Naive B cell (primary cell): ENCODE measurements at regions not wholly inside any gene's neighbourhood (a gene's known extent, or its start where the extent isn't known, plus 50 kb on each side); places are given as distances from the start of the nearest gene placed in this dataset.

ENCODE experiments used
- ATAC-seq, 2 donors: fragments of 150-1000 bp; cut with Tn5 transposase; 2 replicates each; pipeline ENCODE4 v1.10.0; 2021; ENCODE audit warnings: low read depth in 2 of 2, mild to moderate bottlenecking in 2 of 2, moderate library complexity in 2 of 2
- DNase-seq: peaks from one replicate; pipeline ENCODE4 v3.0.0; 2022
- H3K27ac Mint-ChIP-seq, 6 donors: one replicate each; pipeline ENCODE4 v1.8.0; 2020 to 2022; ENCODE audit warnings: mild to moderate bottlenecking in 6 of 6, mixed read lengths in 6 of 6, moderate library complexity in 5 of 6, inconsistent platforms in 2 of 6
- H3K27me3 Mint-ChIP-seq, 3 donors: one replicate each; pipeline ENCODE4 v1.8.0; 2021 to 2022; ENCODE audit warnings: mixed read lengths in 3 of 3, mild to moderate bottlenecking in 1 of 3
- H3K36me3 Mint-ChIP-seq, 2 donors: one replicate each; pipeline ENCODE4 v1.8.0; 2020 to 2022; ENCODE audit warnings: mixed read lengths in 2 of 2, inconsistent platforms in 1 of 2, mild to moderate bottlenecking in 1 of 2
- H3K4me1 Mint-ChIP-seq, 3 donors: one replicate each; pipeline ENCODE4 v1.8.0; 2020 to 2022; ENCODE audit warnings: mixed read lengths in 3 of 3, inconsistent platforms in 1 of 3, mild to moderate bottlenecking in 1 of 3, moderate library complexity in 1 of 3
- H3K4me3 Mint-ChIP-seq, 8 donors: one replicate each; pipeline ENCODE4 v1.8.0; 2020 to 2022; ENCODE audit warnings: mild to moderate bottlenecking in 8 of 8, mixed read lengths in 8 of 8, moderate library complexity in 8 of 8, inconsistent platforms in 2 of 8
- H3K9me3 Mint-ChIP-seq, 7 donors: one replicate each; pipeline ENCODE4 v1.8.0; 2020 to 2022; ENCODE audit warnings: mixed read lengths in 7 of 7, mild to moderate bottlenecking in 5 of 7, inconsistent platforms in 2 of 7, moderate library complexity in 1 of 7

DNA sequence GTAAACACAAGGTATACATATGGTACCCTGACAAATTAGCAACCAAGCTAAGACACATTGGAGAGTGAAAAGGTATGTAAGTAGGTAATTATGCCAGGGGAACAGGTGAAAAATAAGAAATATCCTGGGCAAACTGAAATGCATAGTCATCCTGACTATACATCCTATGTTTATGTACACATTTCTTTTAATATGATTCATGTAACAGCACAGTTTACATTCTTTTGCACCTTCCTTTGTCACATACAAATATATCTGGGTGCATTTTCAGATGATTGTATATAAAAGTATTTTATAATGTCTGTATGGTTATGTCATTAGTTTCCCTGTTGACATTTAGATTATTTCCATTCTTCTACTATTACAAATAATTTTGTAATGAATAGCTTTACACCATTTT lies 1146.9 kb downstream of the EFNA5 start:
- Mint-ChIP-seq H3K27me3 (no peaks in the 10 kb centered on the region), H3K36me3 (no peaks in the 10 kb centered on the region), H3K4me1 (no peaks in the 10 kb centered on the region), H3K27ac (no peak overlapping the region), H3K4me3 (no peak overlapping the region), H3K9me3 (peaks cover 0 to 9% (median 0%) of the 10 kb centered on the region in 7 donors)
- ATAC-seq, result no peak
- DNase-seq, result no peak

DNA sequence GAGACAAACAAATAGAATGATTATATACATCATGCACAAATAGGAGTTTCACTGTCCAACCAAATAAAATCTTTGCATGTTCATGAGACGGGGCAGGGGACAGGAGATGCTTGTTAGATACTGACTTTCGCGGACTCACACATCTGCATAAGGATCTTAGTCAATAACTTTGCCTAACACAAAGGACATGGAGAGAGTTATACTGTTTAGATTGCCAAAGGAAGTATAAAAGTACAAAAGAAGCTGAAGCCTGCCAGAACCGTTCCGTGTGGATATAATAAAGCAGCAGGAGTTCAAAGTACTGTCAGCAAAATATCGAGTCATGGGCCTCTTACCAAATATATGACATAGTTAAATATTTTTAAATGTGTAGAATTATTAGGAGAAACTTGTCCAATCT lies 1148.4 kb downstream of the EFNA5 start:
- H3K4me1 Mint-ChIP-seq, result no peaks in the 10 kb centered on the region
- no peaks in the 10 kb centered on the region for H3K36me3 Mint-ChIP-seq
- DNase-seq, result no peak
- H3K27ac Mint-ChIP-seq, result no peak overlapping the region
- ATAC-seq, result no peak
- H3K27me3 Mint-ChIP-seq, result no peaks in the 10 kb centered on the region
- H3K9me3 Mint-ChIP-seq, result peaks cover 0 to 5% (median 0%) of the 10 kb centered on the region in 7 donors
- H3K4me3 Mint-ChIP-seq, result no peak overlapping the region

DNA sequence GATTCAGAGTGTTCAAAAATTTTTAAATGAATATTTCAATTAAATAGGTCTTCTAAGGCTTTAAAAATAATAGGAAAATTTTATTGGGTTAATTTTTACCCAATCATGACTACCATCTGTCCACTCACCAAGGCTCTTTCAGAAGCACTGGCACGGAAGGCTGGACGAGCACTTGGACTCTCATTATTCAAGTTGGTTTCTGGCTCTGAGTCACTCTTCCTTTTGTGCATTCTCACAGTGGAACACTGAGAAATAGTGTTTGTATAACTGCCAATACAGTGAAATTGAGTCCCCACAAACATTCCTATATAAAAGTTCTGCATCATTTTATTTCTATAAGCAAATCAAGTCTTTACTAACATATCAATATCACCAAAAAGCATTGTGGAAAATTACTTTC lies 1149.0 kb downstream of the EFNA5 start:
- Mint-ChIP-seq H3K36me3 (no peaks in the 10 kb centered on the region), H3K27ac (no peak overlapping the region), H3K4me1 (no peaks in the 10 kb centered on the region), H3K9me3 (peaks cover 0 to 5% (median 2%) of the 10 kb centered on the region in 7 donors), H3K27me3 (no peaks in the 10 kb centered on the region), H3K4me3 (no peak overlapping the region)
- ATAC-seq (no peak), DNase-seq (no peak)

DNA sequence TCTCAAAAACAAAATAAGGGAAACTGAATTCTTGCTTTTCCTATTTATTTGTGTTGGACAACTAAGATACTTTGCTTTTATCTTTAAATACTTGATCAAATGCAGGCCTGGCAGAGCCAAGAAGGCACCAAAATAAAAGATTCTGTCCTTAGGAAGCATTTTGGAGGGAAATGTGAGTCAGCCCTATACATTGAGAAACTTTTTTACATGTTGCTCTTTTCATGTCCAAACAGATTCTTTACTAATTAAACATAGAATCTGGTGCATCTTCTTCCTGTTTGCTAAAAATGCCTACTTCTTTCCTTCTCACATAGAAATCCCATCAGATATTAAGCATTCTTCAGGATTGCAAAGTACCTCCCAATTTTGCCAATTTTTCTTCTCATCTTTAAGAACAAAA lies 1160.4 kb downstream of the EFNA5 start:
- Mint-ChIP-seq H3K9me3 (peaks cover 0 to 4% (median 0%) of the 10 kb centered on the region in 7 donors), H3K4me1 (no peaks in the 10 kb centered on the region), H3K36me3 (no peaks in the 10 kb centered on the region), H3K27me3 (no peaks in the 10 kb centered on the region), H3K4me3 (no peak overlapping the region), H3K27ac (no peak overlapping the region)
- ATAC-seq, result no peak
- no peak for DNase-seq

- H3K27ac Mint-ChIP-seq, result no peak overlapping the region
- ATAC-seq (no peak), DNase-seq (no peak)
- H3K27me3 Mint-ChIP-seq, result no peaks in the 10 kb centered on the region
- no peaks in the 10 kb centered on the region for H3K4me1 Mint-ChIP-seq
- no peaks in the 10 kb centered on the region for H3K36me3 Mint-ChIP-seq
- H3K9me3 Mint-ChIP-seq, result peaks cover 0 to 4% (median 0%) of the 10 kb centered on the region in 7 donors
- H3K4me3 Mint-ChIP-seq, result no peak overlapping the region
Observed at GRCh38 chr5:106508894-106509293, 1161.8 kb downstream of the EFNA5 start.

GRCh38 chr5:106493910-106494309 lies 1176.8 kb downstream of the EFNA5 start:
- Mint-ChIP-seq H3K4me3 (no peak overlapping the region), H3K27ac (no peak overlapping the region), H3K9me3 (peaks cover 0 to 27% (median 2%) of the 10 kb centered on the region in 7 donors), H3K27me3 (no peaks in the 10 kb centered on the region), H3K4me1 (no peaks in the 10 kb centered on the region), H3K36me3 (no peaks in the 10 kb centered on the region)
- DNase-seq, result no peak
- ATAC-seq, result no peak

- ATAC-seq, result no peak
- no peak for DNase-seq
- no peak overlapping the region for H3K4me3 Mint-ChIP-seq
- no peaks in the 10 kb centered on the region for H3K4me1 Mint-ChIP-seq
- H3K9me3 Mint-ChIP-seq, result peaks cover 0 to 2% (median 0%) of the 10 kb centered on the region in 7 donors
- no peaks in the 10 kb centered on the region for H3K36me3 Mint-ChIP-seq
- H3K27ac Mint-ChIP-seq, result no peak overlapping the region
- no peaks in the 10 kb centered on the region for H3K27me3 Mint-ChIP-seq
Observed at GRCh38 chr5:106489004-106489403, 1181.7 kb downstream of the EFNA5 start.

DNA sequence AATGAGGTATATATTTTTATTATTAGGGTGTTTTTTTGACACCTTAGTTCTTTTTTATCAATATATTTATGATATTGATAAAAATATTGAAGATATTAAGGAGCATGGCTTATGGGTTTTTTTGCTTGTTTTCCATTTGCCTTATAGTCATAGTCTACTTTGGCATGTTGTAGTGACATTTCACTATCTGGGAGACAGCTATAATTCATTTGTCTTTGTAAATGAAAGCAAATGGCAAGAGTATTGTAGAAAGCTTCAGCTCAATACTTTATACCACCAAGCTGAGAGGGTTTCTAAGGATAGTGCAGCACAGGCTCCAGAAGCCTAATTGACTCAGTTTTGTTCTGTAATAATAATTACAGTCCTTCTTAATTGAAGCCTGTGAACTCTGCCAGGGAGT lies 1182.3 kb downstream of the EFNA5 start:
- Mint-ChIP-seq H3K36me3 (no peaks in the 10 kb centered on the region), H3K4me1 (no peaks in the 10 kb centered on the region), H3K27me3 (no peaks in the 10 kb centered on the region), H3K27ac (no peak overlapping the region), H3K4me3 (no peak overlapping the region), H3K9me3 (peaks cover 0 to 2% (median 0%) of the 10 kb centered on the region in 7 donors)
- DNase-seq, result no peak
- ATAC-seq, result no peak

- Mint-ChIP-seq H3K4me1 (no peaks in the 10 kb centered on the region), H3K9me3 (peaks cover 0 to 3% (median 2%) of the 10 kb centered on the region in 7 donors), H3K27ac (no peak overlapping the region)
Observed at GRCh38 chr5:106481374-106481773, 1189.4 kb downstream of the EFNA5 start.

GRCh38 chr5:106476630-106477029 lies 1194.1 kb downstream of the EFNA5 start:
- Mint-ChIP-seq H3K4me3 (no peak overlapping the region), H3K36me3 (no peaks in the 10 kb centered on the region), H3K4me1 (no peaks in the 10 kb centered on the region), H3K27ac (no peak overlapping the region), H3K9me3 (peaks cover 0 to 4% (median 0%) of the 10 kb centered on the region in 7 donors), H3K27me3 (no peaks in the 10 kb centered on the region)
- ATAC-seq, result no peak
- no peak for DNase-seq

More at GRCh38 chr5:106481374-106481773, 1189.4 kb downstream of the EFNA5 start:
- ATAC-seq (no peak), DNase-seq (no peak)
- H3K4me3 Mint-ChIP-seq, result no peak overlapping the region
- H3K27me3 Mint-ChIP-seq, result no peaks in the 10 kb centered on the region
- H3K36me3 Mint-ChIP-seq, result no peaks in the 10 kb centered on the region

DNA sequence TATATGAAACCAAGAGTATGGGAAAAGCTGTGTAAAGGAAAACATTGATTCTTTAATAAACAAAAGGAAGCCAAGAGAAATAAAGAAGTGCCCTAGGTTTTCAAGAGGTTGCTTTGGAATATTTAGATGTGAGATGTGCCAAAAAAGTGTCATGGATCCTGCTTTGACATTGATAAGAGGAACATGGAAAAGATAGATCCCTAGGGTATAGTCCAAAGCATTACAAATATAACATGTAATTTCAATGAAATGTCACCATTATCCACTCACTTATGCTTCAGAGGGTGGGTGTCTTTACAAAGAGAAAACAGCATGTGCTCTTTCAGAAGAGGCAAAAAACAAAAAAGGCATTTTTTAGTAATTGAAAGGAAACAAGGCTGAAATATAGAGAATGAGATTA lies 1196.7 kb downstream of the EFNA5 start:
- H3K27ac Mint-ChIP-seq, result no peak overlapping the region
- H3K4me3 Mint-ChIP-seq, result no peak overlapping the region
- no peaks in the 10 kb centered on the region for H3K4me1 Mint-ChIP-seq
- H3K27me3 Mint-ChIP-seq, result no peaks in the 10 kb centered on the region
- DNase-seq, result no peak
- H3K36me3 Mint-ChIP-seq, result no peaks in the 10 kb centered on the region
- ATAC-seq, result no peak
- peaks cover 0 to 8% (median 4%) of the 10 kb centered on the region in 7 donors for H3K9me3 Mint-ChIP-seq

- Mint-ChIP-seq H3K9me3 (peaks cover 0 to 2% (median 0%) of the 10 kb centered on the region in 7 donors), H3K4me3 (no peak overlapping the region), H3K36me3 (no peaks in the 10 kb centered on the region), H3K4me1 (no peaks in the 10 kb centered on the region), H3K27ac (no peak overlapping the region), H3K27me3 (no peaks in the 10 kb centered on the region)
- no peak for ATAC-seq
- DNase-seq, result no peak
Observed at GRCh38 chr5:106459541-106459940, 1211.2 kb downstream of the EFNA5 start.

- Mint-ChIP-seq H3K4me3 (no peak overlapping the region), H3K27ac (no peak overlapping the region), H3K27me3 (no peaks in the 10 kb centered on the region), H3K9me3 (peaks cover 0 to 2% (median 0%) of the 10 kb centered on the region in 7 donors), H3K4me1 (no peaks in the 10 kb centered on the region), H3K36me3 (no peaks in the 10 kb centered on the region)
- DNase-seq (no peak), ATAC-seq (no peak)
Observed at GRCh38 chr5:106454651-106455415, 1215.9 kb downstream of the EFNA5 start.

DNA sequence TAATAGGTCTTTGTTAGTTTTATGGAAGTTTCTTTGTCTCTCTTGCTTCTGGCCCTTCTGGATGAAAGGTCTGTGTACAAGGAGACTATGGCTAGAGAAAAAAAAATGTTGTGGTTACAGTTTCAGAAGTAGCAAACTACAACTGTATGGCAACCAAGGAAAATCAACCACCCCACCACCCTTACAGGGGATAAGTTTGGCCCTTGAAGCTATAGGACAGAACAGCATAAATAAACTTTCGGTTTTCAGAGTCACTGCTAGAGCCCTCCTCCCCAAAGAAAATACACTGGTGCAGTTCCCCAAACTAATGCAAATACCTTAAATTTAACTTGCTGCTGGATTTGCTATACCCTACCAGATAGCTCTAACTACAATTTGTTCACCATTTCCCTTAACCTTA lies 1216.7 kb downstream of the EFNA5 start:
- H3K4me1 Mint-ChIP-seq, result no peaks in the 10 kb centered on the region
- H3K9me3 Mint-ChIP-seq, result peaks cover 0 to 2% (median 0%) of the 10 kb centered on the region in 7 donors
- no peak for ATAC-seq
- no peak overlapping the region for H3K27ac Mint-ChIP-seq
- DNase-seq, result no peak
- no peaks in the 10 kb centered on the region for H3K27me3 Mint-ChIP-seq
- H3K4me3 Mint-ChIP-seq, result no peak overlapping the region
- H3K36me3 Mint-ChIP-seq, result no peaks in the 10 kb centered on the region
